HG02870 (cell line): ENCODE measurements at regions not wholly inside any gene's neighbourhood (a gene's known extent, or its start where the extent isn't known, plus 50 kb on each side); places are given as distances from the start of the nearest gene placed in this dataset.
A peak's percentile ranks its signal among the peaks of the same experiment; 100 is the strongest.
"Not testable (repeated sequence)": the region's sequence is repeated elsewhere in the genome, so short reads cannot be mapped to it uniquely, and the experiment has no call there.

ENCODE experiments used
- ATAC-seq: cut with Tn5 transposase; IDR thresholded peaks from one replicate; pipeline ENCODE4 v1.9.1; 2021; ENCODE audit warnings: mild to moderate bottlenecking, moderate library complexity; ENCODE audit not compliant: unreplicated experiment

GRCh38 chr2:183456177-183456576 lies 331.9 kb downstream of the NUP35 start:
- no peak for ATAC-seq

DNA sequence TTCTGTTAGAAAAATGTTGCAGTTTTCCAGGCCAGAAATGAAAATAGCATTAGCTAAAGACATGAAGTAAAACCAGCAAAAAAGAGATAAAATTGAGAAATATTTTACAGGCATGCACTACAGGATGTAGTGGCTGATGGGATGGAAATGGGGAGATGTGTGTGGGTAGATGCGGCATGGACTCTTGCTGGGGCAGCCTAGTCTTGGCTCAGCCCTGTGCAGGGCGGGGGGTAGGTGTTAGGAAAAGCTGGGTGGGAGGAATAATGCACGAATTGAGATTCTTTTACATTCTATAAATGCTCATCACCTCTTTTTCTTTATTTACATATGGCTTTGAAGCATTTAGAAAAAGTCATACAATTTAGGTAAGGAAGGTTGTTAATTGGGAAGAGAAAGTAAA lies 334.2 kb downstream of the NUP35 start:
- no peak for ATAC-seq

DNA sequence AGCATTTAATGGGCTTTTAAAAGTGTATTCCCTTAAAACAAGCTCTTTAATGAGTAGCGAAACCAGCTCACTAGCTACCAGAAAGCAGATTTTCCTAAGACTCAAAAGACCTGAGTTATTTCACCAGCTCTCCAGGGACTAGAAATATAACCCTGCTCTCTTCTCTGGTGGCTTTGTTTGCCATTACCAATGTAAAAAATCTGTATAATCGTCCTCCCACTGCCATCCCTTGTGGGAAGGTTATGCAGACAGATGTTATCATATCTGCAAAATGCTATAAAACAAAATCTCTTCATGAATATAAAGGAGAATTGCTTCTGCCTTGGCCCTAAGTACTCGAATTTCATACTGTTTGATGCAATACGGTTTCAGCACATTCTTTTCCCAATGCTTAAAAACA lies 335.2 kb downstream of the NUP35 start:
- ATAC-seq: no peak

DNA sequence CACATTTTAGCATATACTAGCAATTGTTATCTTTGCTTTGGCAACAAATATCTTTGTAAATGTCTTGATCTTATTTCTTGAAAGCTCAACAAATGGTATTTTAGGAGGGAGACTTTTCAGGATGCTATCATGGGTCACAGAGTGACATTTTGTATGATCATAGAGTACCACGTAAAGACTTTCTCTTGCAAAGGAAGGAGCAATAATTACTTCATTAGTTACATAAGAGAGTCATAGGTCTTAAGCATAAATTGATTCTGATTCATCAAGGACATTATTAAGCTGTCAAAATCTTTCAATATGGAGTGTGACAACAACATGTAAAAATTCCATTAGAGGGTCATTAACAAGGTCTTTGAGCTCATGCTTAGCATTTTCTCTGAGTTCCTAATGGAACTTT lies 339.6 kb downstream of the NUP35 start:
- no peak for ATAC-seq

- no peak for ATAC-seq
Measured at GRCh38 chr2:183465048-183465447, 340.8 kb downstream of the NUP35 start.

DNA sequence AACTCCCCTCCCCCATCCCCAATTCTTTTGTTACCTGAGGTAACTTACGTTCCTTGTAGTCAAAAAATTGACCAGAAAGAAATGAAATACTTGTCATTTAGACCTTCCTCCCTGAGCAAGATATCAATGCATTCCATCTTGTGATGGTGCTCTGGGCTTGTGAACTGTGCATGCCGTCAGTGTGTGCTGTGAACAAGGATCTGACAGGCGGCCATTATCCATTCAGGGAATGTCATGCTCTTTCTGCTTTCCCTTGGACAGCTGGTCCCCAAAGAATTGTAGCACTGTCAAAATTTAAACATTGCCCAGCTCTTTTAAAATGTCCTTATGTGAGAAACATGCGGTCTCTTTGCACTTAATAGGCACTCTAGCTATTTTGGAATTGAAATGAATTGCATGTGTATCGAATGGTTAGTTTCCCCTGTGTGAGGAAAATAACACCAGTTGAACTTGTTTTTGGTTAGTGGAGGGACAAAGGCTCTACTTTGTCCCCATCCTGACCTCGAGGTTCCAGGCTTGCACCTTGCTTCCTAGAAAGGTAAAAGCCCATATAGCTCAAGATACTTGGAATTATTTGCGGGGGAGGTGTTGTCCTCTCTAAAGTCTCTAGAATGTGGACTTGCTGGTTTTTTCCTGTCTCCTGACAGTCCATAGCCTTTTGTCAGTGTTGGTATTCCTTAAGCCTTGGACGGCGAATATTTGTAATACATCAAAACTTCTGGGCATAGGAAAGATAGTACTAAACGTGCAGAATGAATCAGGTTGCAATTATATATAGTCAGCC lies 350.9 kb downstream of the NUP35 start:
- ATAC-seq: no peak

DNA sequence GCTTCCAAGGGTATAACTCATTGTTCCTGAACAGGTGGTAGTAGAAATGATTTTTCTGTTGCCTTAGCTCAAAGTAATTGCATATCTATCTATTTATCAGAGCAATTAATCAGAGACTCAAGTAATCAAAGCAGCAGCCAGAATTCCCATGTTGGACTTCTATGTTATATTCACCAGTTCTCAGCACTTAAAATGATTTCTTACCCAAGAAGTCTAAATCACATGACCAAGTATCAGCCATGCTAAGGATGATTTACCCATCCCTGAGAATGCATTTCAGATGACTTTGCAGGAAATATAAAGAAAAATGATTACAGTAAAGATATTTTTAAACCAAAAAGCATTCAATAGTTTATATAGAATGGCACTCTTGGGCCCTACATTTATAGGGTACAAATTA lies 352.2 kb downstream of the NUP35 start:
- no peak for ATAC-seq

GRCh38 chr2:183477296-183477695 lies 353.1 kb downstream of the NUP35 start:
- ATAC-seq: no peak

DNA sequence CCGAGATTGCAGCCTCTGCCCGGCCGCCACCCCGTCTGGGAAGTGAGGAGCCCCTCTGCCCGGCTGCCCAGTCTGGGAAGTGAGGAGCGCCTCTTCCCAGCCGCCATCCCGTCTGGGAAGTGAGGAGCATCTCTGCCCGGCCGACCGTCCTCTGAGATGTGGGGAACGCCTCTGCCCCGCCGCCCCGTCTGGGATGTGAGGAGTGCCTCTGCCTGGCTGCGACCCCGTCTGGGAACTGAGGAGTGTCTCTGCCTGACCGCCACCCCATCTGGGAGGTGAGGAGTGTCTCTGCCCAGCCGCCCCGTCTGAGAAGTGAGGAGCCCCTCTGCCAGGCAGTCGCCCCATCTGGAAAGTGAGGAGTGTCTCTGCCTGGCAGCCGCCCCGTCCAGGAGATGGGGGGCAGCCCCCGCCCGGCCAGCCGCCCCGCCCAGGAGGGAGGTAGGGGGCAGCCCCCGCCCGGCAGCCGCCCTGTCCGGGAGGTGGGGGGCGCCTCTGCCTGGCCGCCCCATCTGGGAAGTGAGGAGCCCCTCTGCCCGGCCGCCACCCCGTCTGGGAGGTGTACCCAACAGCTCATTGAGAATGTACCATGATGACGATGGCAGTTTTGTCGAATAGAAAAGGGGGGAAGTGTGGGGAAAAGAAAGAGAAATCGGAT lies 354.8 kb downstream of the NUP35 start:
- not testable (repeated sequence) for ATAC-seq

- ATAC-seq: no peak
Measured at GRCh38 chr2:183487326-183487725, 363.1 kb downstream of the NUP35 start.

GRCh38 chr2:183488421-183488820 lies 364.2 kb downstream of the NUP35 start:
- ATAC-seq: no peak

DNA sequence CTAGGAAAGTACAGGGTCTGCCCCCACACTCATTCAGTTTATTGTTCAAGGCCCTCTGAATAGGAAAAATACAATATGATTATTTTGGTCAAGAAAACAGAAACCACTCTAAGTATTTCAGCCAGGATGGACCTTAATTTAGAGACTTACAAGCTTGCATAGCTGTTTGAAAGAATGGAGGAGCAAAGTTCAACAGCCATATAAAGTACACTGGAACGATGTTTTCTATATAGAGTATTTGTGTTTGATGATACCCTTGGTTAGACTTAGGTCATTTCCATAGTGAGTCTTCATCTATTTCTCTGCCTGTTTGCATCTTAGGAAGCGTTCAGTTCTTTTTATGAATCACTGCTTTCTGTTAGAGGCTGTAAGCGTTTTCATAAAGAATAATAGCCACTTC lies 366.2 kb downstream of the NUP35 start:
- ATAC-seq: no peak

DNA sequence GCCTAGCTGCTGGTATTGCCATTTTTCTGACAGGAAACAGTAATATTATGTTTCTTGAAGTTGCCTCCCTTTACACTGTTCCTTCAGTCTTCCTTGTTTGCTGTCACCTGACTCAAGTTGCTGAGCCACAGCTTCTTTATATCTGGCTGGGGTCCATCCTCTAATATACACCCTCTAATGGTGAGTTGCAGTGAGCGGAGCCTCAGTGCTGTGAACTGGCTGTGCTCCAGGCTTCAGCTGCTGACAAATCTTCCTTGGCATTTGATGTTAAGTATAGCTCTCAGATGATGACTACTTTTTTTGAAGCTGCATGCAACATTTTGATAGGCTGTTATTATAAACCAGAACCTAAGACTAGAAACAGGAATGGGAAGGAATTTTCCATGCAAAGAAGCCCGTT lies 366.7 kb downstream of the NUP35 start:
- no peak for ATAC-seq

DNA sequence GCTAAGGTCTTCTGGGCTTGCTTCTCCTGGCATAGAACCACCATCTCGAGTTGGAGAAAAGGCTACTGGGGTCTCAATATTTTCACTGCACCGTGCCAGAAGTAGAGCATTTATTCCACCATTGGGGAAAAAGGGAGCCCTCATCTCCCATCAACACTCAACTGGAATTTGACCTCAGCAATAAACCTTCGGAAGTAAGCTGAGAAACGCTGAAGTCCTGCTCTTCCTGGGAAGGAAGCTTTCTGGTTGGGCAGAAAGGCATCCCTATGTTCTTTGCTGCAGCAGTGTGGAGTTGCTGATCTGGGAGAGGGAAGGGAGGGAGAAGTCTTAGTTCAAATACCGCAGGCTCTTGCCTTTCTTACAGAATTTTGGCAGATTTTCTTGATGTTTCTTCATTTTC lies 368.8 kb downstream of the NUP35 start:
- no peak for ATAC-seq

DNA sequence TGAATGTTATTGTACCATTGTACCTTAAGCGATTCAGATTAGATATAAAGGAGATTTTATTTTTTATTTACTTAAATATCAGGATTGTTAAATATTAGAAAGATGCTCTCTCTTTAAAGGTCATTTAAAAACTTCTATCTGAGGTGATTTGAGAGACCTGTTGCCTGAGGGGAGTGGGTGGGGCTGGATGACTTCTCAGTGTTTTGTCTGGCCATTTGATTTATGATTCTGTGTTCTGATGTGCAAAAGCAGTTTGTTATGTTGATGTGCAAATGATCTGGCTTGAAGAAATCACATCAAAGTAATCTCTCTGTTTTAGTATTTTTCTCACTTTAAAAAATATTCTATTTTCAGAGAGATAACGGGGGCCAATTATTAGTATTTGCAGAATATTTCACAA lies 370.8 kb downstream of the NUP35 start:
- no peak for ATAC-seq

DNA sequence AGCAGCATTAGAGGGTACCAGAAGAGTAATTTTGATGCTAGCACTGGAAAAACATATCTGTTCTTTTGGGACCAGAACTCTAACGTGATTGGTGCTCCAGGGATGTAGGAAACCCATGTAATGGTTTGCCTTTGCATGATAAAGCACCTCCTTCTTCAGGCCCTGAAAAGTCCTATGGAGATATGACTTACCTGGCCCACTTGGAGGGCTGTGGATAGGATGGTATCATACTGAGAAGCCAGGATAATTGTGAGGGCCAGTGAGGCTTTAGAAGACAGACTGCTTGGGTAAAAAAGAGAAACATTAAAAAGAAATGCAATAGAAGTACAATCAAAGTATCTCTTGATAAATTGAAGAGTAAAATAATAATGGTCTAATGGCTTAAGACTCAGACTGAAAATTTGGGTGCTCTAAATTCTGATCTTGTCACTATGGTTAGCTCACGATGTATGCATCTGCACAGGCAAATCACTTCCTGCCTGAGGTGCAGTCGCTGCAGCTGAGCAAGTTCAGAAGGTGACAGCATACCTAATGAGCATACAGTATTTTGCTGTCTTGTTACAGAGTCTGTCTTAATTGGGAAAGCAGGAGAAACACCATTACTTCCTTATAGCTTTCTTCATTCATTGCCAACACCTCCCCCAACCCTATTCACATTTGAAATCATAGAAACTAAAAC lies 371.5 kb downstream of the NUP35 start:
- peak; percentile 95 for ATAC-seq

DNA sequence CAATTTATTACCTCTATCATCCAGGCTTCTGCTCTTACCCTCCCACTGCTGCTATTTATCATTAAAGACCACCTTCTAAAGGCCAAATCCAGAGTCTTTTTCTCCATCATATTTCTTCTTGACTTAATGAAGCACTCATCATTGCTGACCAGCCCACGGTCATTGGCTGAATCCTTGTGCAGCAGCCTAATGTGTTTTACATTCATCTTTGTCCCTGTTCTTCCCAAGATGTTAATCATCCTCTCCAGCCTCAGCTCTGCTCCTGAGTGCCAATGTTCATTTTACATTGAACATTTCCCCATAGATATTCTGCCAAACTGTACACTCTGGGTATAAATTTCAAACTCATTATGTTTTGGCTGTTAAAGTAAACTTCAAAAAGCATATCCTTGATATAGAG lies 373.6 kb downstream of the NUP35 start:
- ATAC-seq: no peak

DNA sequence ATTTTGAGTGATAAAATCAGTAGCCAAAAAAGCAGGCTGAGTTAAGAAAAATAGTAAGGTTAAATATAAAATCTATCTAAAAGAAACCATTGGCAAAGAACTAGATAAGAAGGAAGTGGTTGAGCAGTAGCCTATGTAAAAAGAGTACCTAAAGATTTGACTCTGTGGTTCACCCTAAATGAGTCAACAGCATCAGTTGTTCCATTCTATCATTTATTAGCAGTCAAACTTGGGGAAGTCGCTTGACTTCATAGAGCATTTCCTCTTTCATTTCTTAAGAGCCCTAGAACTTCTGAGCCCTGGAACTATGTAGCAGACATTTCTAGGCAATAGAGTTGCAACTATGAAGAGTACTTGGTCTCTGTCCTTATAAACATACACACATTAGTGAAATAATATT lies 381.7 kb downstream of the NUP35 start:
- ATAC-seq: peak; percentile 80

GRCh38 chr2:183511154-183511553 lies 386.9 kb downstream of the NUP35 start:
- ATAC-seq: no peak

DNA sequence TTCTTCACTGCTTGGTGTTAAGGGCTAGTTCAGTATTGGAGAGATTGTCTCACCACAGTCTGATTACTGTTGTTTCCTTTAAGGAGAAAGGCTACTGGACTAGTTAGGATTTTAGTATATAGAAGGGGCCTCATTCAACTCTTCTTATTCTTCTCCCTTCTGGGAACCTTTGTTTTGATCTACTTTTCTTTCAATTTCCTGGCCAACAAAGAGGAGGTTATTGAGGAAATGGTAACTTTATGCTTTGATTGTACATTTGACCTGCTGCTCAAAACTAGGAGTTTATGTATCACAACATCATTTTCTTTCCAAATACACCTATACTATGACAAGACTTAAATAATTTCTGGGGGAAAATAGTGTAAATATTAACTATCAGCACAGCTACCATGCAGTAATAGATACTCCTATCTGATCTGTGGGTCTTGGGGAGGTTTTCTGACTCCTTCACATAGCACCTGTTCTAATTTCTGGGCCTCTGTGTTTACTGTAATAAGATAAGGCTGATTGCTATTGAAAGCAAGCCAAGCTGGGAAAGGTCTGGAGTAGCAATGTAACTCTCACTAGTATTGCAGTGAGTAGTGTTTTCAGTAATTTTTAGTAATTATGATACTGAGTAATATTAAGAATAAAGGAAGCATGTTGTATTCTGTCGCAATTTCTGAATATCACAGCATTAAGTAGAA lies 395.3 kb downstream of the NUP35 start:
- no peak for ATAC-seq

GRCh38 chr2:183521911-183522310 lies 397.7 kb downstream of the NUP35 start:
- ATAC-seq: no peak
